IMR-90 (cell line): ENCODE measurements at regions not wholly inside any gene's neighbourhood (a gene's known extent, or its start where the extent isn't known, plus 50 kb on each side); places are given as distances from the start of the nearest gene placed in this dataset.

Experiments
- ATAC-seq: fragments of 200-7000 bp; cut with Tn5 transposase; 2 replicates; pipeline ENCODE4 v1.9.1; 2020; ENCODE audit warnings: low read depth, mild to moderate bottlenecking, moderate library complexity
- BruUV-seq: library from RNA; stranded (reverse); fragments of 400-500 nt; replicated peaks from 2 replicates; lab custom pipeline; 2021; lab: Mats Ljungman, UMichigan
- CTCF ChIA-PET: fragments of 300-600 bp; formaldehyde crosslinking; extraction: SDS; loops from one replicate; lab custom pipeline; 2021; ENCODE audit warnings: antibody characterized with exemption; lab: Yijun Ruan, JAX
- POLR2A ChIA-PET: fragments of 300-600 bp; sonication (Branson Sonifier 250); formaldehyde crosslinking; loops from one replicate; lab custom pipeline; 2022; ENCODE audit warnings: antibody characterized with exemption; ENCODE audit not compliant: unreplicated experiment; lab: Charles Lee
- DNase-seq: peaks from one replicate; pipeline ENCODE4 v3.0.0; 2013
- H2AFZ ChIP-seq: replicated peaks from 2 replicates; pipeline ENCODE3; 2013; ENCODE audit warnings: low read length, mild to moderate bottlenecking; ENCODE audit not compliant: poor library complexity
- H2AK5ac ChIP-seq: 2 replicates; pipeline ENCODE4 v1.6.1; 2013; ENCODE audit warnings: low read depth, low read length, inconsistent platforms
- H2AK9ac ChIP-seq: replicated peaks from 2 replicates; pipeline ENCODE3; 2013; ENCODE audit warnings: mild to moderate bottlenecking, low read depth, low read length, moderate library complexity; ENCODE audit not compliant: poor library complexity
- H2BK120ac ChIP-seq: 2 replicates; pipeline ENCODE4 v1.6.1; 2013; ENCODE audit warnings: low read depth, low read length, inconsistent platforms
- H2BK15ac ChIP-seq: 3 replicates; pipeline ENCODE4 v1.6.1; 2013; ENCODE audit warnings: low read depth, low read length, inconsistent platforms
- H2BK20ac ChIP-seq: 2 replicates; pipeline ENCODE4 v1.6.1; 2013; ENCODE audit warnings: low read depth, mild to moderate bottlenecking, inconsistent platforms, low read length, moderate library complexity
- H2BK5ac ChIP-seq: 2 replicates; pipeline ENCODE4 v1.6.1; 2013; ENCODE audit warnings: mild to moderate bottlenecking, low read depth, low read length, inconsistent platforms; ENCODE audit not compliant: poor library complexity, severe bottlenecking
- H3K14ac ChIP-seq: replicated peaks from 2 replicates; pipeline ENCODE4 v1.6.1; 2013; ENCODE audit warnings: low read depth, low read length, inconsistent platforms
- H3K18ac ChIP-seq: 2 replicates; pipeline ENCODE4 v1.6.1; 2013; ENCODE audit warnings: low read depth, low read length, control low read depth
- H3K23ac ChIP-seq: 2 replicates; pipeline ENCODE4 v1.6.1; 2013; ENCODE audit warnings: low read depth, low read length, inconsistent platforms
- H3K27ac ChIP-seq: 2 replicates; pipeline ENCODE4 v1.5.1; 2013; ENCODE audit warnings: mild to moderate bottlenecking, control low read depth, low read length; ENCODE audit not compliant: insufficient read depth
- H3K27me3 ChIP-seq: 2 replicates; pipeline ENCODE4 v1.6.1; 2013; ENCODE audit warnings: low read length; ENCODE audit not compliant: control insufficient read depth, insufficient read depth
- H3K36me3 ChIP-seq: 2 replicates; pipeline ENCODE4 v1.6.1; 2013; ENCODE audit warnings: low read length, mixed read lengths; ENCODE audit not compliant: control insufficient read depth, insufficient read depth
- H3K4ac ChIP-seq: 2 replicates; pipeline ENCODE4 v1.6.1; 2013; ENCODE audit warnings: low read depth, low read length, inconsistent platforms
- H3K4me1 ChIP-seq: 2 replicates; pipeline ENCODE4 v1.6.1; 2013; ENCODE audit warnings: low read length, mixed read lengths; ENCODE audit not compliant: control insufficient read depth, insufficient read depth
- H3K4me2 ChIP-seq: 2 replicates; pipeline ENCODE4 v1.6.1; 2013; ENCODE audit warnings: low read depth, mild to moderate bottlenecking, control low read depth, low read length, moderate library complexity
- H3K4me3 ChIP-seq: 2 replicates; pipeline ENCODE4 v1.5.1; 2013; ENCODE audit warnings: low read depth, mild to moderate bottlenecking, control low read depth, low read length, moderate library complexity; ENCODE audit not compliant: insufficient read depth
- H3K56ac ChIP-seq: 2 replicates; pipeline ENCODE4 v1.6.1; 2013; ENCODE audit warnings: low read length, inconsistent platforms; ENCODE audit not compliant: insufficient read depth; ENCODE audit errors: extremely low read depth
- H3K79me1 ChIP-seq, 2 experiments: 2 replicates each; pipeline ENCODE4 v1.6.1; 2013; ENCODE audit warnings: low read length in 2 of 2, inconsistent platforms in 1 of 2, low read depth in 1 of 2
- H3K9ac ChIP-seq: 2 replicates; pipeline ENCODE4 v1.6.1; 2013; ENCODE audit warnings: low read depth, low read length, control low read depth
- H3K9me1 ChIP-seq: 2 replicates; pipeline ENCODE4 v1.6.1; 2013; ENCODE audit warnings: low read length, inconsistent platforms; ENCODE audit not compliant: insufficient read depth
- H3K9me3 ChIP-seq: 2 replicates; pipeline ENCODE4 v1.6.1; 2013; ENCODE audit warnings: low read length; ENCODE audit not compliant: control insufficient read depth, insufficient read depth
- H4K20me1 ChIP-seq: 2 replicates; pipeline ENCODE4 v1.6.1; 2013; ENCODE audit warnings: low read length, inconsistent platforms; ENCODE audit not compliant: insufficient read depth
- H4K5ac ChIP-seq: 2 replicates; pipeline ENCODE4 v1.6.1; 2013; ENCODE audit warnings: mild to moderate bottlenecking, low read depth, low read length, control low read depth
- H4K8ac ChIP-seq, 2 experiments: 2 replicates each; pipeline ENCODE4 v1.6.1; 2013; ENCODE audit warnings: low read depth in 2 of 2, low read length in 2 of 2, control low read depth in 1 of 2, inconsistent platforms in 1 of 2
- H4K91ac ChIP-seq: 2 replicates; pipeline ENCODE4 v1.6.1; 2013; ENCODE audit warnings: low read depth, low read length, inconsistent platforms; ENCODE audit not compliant: insufficient read depth
- BHLHE40 ChIP-seq: fragments of 150-350 bp; IDR thresholded peaks from 2 replicates; pipeline ENCODE4 v1.6.1; 2016; ENCODE audit warnings: mild to moderate bottlenecking, low read depth, low read length
- FOS ChIP-seq: fragments of 150-350 bp; IDR thresholded peaks from 2 replicates; pipeline ENCODE4 v1.6.1; 2016; ENCODE audit warnings: low read depth, low read length
- MAFK ChIP-seq: IDR thresholded peaks from 2 replicates; pipeline ENCODE4 v1.6.1; 2012; ENCODE audit warnings: low read depth, low read length, improper control_type of control experiment
- MAZ ChIP-seq: IDR thresholded peaks from 2 replicates; pipeline ENCODE4 v1.6.1; 2012; ENCODE audit warnings: low read depth, mild to moderate bottlenecking, low read length, improper control_type of control experiment, moderate library complexity, borderline replicate concordance
- NFE2L2 ChIP-seq: fragments of 150-350 bp; IDR thresholded peaks from 2 replicates; pipeline ENCODE4 v1.6.1; 2016; ENCODE audit warnings: low read depth, mild to moderate bottlenecking, low read length
- POLR2A ChIP-seq: IDR thresholded peaks from 2 replicates; pipeline ENCODE4 v1.6.1; 2012; ENCODE audit warnings: mild to moderate bottlenecking, low read depth, low read length
- RCOR1 ChIP-seq: IDR thresholded peaks from 2 replicates; pipeline ENCODE4 v1.6.1; 2012; ENCODE audit warnings: mild to moderate bottlenecking, low read length, improper control_type of control experiment; ENCODE audit not compliant: insufficient replicate concordance
- RFX5 ChIP-seq: IDR thresholded peaks from 2 replicates; pipeline ENCODE4 v1.8.0; 2012; ENCODE audit warnings: low read depth, mild to moderate bottlenecking, low read length, moderate library complexity
- SMC3 ChIP-seq: fragments of 150-350 bp; IDR thresholded peaks from 2 replicates; pipeline ENCODE4 v1.6.1; 2016; ENCODE audit warnings: low read depth, mild to moderate bottlenecking, antibody characterized with exemption, low read length, moderate library complexity
- WGBS, 2 experiments: methylation state at CpG; one replicate each; pipeline versions ENCODE4 v1.1.5 to v1.1.7; 2013; ENCODE audit warnings: missing lambda C conversion rate in 2 of 2; ENCODE audit not compliant: insufficient read length in 1 of 2; ENCODE audit errors: extremely low coverage in 2 of 2; 5-methylcytosine and 5-hydroxymethylcytosine counted together
- dilution Hi-C: fragments of 300-500 bp; cut with HindIII; formaldehyde crosslinking; loops from one replicate; pipeline ENCODE4 v1.14.3; 2018; ENCODE audit warnings: low sequenced_read_pairs; ENCODE audit not compliant: unreplicated experiment
- in situ Hi-C: fragments of 300-500 bp; cut with MboI; formaldehyde crosslinking; loops from 3 replicates; pipeline ENCODE4 v1.14.3; 2019; ENCODE audit warnings: low sequenced_read_pairs, inconsistent platforms, mixed read lengths
- intact Hi-C: fragments of 100-400 bp; cut with micrococcal nuclease; formaldehyde crosslinking; loops from 2 replicates; pipeline ENCODE4 v1.10.0; 2022
- TF ChIP-seq, protein P1 (sequence below): fragments of 150-350 bp; IDR thresholded peaks from 2 replicates; pipeline ENCODE4 v1.6.1; 2017; ENCODE audit warnings: mild to moderate bottlenecking, antibody characterized with exemption, low read length, low read depth
- TF ChIP-seq, protein P2 (sequence below): conservative IDR thresholded peaks from 2 replicates; pipeline ENCODE4 v1.5.1; 2012; ENCODE audit warnings: mild to moderate bottlenecking, low read depth, low read length, improper control_type of control experiment

DNA sequence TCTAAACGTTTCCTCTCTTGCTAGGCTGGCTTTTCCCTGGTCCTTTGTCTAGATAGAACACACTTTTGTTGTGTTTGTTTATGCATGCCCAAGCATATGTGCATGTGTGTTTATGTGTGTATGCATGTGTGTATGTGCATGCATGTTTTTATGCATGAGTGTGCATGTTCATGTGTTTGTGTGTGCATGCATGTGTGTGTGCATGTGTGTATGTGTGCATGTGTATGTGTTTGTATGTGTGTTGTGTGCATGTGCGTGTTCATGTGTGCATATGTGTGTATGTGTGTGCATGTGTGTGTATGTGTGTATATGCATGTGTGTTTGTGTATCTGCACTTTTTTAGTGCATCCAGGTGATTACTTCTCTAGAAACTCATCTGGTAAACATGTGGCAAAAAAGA, 558.0 kb downstream of the GALR1 start:
- Histone ChIP-seq H2BK15ac (no peak overlapping the region), H2AK9ac (no peak overlapping the region), H3K18ac (no peak overlapping the region), H3K27me3 (no peaks in the 10 kb centered on the region), H3K27ac (no peak overlapping the region), H3K4me3 (no peak overlapping the region), H3K56ac (no peak overlapping the region), H2BK20ac (no peak overlapping the region), H3K36me3 (no peaks in the 10 kb centered on the region), H2AK5ac (no peak overlapping the region), H3K23ac (no peak overlapping the region), H2BK120ac (no peak overlapping the region), H4K20me1 (no peaks in the 10 kb centered on the region), H4K5ac (no peak overlapping the region), H2AFZ (no peak overlapping the region), H3K14ac (no peak overlapping the region), H3K9me1 (no peaks in the 10 kb centered on the region), H3K9ac (no peak overlapping the region), H2BK5ac (no peak overlapping the region), H4K8ac (no peak overlapping the region), H3K4me2 (no peak overlapping the region), H4K91ac (no peak overlapping the region), H3K9me3 (peaks cover 21% of the 10 kb centered on the region), H3K79me1 (no peaks in the 10 kb centered on the region), H3K4me1 (no peaks in the 10 kb centered on the region), H3K4ac (no peak overlapping the region)
- no TSS peak for BruUV-seq
- no peak for DNase-seq
- CTCF ChIA-PET = no interaction called here
- dilution Hi-C loops (no loop called here), in situ Hi-C loops (no loop called here), intact Hi-C loops (no loop called here)
- no peak for ATAC-seq
- WGBS, 2 experiments = 20% methylated on average over 1 of the region's 2 CpGs; no CpG with 5 or more reads in 1 of the 2 experiments
- POLR2A ChIA-PET = no interaction called here
- TF ChIP-seq RFX5 (no peak), RCOR1 (no peak), MAFK (no peak), FOS (no peak), POLR2A (no peak), NFE2L2 (no peak), SMC3 (no peak), MAZ (no peak), BHLHE40 (no peak)
- TF ChIP-seq, protein P1, sequence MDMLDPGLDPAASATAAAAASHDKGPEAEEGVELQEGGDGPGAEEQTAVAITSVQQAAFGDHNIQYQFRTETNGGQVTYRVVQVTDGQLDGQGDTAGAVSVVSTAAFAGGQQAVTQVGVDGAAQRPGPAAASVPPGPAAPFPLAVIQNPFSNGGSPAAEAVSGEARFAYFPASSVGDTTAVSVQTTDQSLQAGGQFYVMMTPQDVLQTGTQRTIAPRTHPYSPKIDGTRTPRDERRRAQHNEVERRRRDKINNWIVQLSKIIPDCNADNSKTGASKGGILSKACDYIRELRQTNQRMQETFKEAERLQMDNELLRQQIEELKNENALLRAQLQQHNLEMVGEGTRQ = no peak
- TF ChIP-seq, protein P2, sequence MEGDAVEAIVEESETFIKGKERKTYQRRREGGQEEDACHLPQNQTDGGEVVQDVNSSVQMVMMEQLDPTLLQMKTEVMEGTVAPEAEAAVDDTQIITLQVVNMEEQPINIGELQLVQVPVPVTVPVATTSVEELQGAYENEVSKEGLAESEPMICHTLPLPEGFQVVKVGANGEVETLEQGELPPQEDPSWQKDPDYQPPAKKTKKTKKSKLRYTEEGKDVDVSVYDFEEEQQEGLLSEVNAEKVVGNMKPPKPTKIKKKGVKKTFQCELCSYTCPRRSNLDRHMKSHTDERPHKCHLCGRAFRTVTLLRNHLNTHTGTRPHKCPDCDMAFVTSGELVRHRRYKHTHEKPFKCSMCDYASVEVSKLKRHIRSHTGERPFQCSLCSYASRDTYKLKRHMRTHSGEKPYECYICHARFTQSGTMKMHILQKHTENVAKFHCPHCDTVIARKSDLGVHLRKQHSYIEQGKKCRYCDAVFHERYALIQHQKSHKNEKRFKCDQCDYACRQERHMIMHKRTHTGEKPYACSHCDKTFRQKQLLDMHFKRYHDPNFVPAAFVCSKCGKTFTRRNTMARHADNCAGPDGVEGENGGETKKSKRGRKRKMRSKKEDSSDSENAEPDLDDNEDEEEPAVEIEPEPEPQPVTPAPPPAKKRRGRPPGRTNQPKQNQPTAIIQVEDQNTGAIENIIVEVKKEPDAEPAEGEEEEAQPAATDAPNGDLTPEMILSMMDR = no peak
